HG03378 (cell line): ENCODE measurements at regions not wholly inside any gene's neighbourhood (a gene's known extent, or its start where the extent isn't known, plus 50 kb on each side); places are given as distances from the start of the nearest gene placed in this dataset.
"Not testable (repeated sequence)": the region's sequence is repeated elsewhere in the genome, so short reads cannot be mapped to it uniquely, and the experiment has no call there.

Experiments
- ATAC-seq: cut with Tn5 transposase; IDR thresholded peaks from one replicate; pipeline ENCODE4 v1.9.1; 2021; ENCODE audit warnings: mild to moderate bottlenecking, moderate library complexity; ENCODE audit not compliant: unreplicated experiment

DNA sequence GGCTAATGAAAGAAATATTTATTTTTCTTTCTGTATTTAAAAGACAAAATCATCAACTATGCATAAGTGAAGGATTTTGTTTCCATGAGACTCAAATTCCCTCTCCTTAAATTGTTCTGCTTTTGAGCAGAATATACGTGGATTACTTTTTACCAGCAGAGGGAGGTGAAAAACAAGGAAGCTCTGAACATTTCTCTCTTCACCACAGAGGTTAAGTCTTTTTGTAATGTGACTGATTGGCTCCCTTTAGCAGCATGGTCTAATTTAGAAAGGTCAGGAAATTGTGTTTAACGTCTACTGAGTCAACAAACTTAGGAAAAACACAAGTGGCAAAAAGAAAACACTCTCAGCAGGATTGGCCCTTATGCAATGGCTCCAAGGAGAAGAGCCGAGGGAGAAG lies 55.1 kb upstream of the F9 start:
- ATAC-seq = no peak

DNA sequence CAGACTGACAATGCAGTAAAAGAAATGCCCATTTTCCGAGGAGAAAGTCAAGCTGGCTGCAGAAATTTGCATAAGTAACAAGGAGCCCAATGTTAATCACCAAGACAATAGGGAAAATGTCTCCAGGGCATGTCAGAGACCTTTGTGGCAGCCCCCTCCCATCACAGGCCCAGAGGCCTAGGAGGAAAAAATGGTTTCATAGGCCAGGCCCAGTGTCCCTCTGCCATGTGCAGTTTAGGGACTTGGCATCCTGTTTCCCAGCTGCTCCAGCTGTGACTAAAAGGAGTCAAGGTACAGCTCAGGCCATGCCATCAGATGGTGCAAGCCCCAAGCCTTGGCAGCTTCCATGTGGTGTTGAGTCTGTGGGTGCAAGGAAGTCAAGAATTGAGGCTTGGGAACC lies 68.6 kb upstream of the F9 start:
- ATAC-seq = not testable (repeated sequence)

DNA sequence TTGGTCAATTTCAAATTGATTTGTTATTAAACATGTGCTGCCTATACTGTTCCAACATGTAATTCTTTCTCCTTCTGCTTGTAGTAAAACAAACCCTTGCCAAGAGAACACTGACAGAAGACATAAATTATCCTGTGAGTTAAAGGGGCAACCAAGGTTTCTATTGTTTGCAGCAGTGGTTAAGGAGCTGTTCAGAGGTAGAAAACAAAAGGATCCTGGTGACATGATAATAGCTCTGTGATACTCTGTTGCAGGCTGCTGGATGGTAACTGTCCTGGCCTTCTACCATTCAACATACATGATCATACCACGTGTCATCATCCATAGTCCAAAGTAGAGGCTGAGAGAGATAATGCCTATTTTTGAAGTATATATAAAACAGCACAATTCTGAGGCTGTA lies 75.8 kb upstream of the F9 start:
- ATAC-seq = no peak

DNA sequence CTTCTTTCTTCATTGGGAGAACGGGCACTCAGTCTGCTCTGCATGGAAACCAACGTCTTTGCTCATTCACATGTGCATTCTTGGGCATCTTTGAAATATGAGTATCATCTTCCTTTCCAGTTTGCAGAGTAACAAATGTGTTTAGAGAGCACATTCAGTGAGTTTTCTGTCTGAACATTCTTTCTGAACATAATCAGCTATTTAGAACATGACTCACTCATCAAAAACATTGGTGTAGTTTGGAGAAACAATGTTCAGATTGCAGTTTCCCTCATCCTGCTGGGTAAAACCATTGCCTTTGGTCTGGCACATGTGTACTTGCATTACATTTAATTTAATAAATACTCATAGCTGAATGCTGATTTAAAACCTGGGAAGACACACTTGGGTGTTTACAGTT lies 81.5 kb upstream of the F9 start:
- ATAC-seq = no peak

DNA sequence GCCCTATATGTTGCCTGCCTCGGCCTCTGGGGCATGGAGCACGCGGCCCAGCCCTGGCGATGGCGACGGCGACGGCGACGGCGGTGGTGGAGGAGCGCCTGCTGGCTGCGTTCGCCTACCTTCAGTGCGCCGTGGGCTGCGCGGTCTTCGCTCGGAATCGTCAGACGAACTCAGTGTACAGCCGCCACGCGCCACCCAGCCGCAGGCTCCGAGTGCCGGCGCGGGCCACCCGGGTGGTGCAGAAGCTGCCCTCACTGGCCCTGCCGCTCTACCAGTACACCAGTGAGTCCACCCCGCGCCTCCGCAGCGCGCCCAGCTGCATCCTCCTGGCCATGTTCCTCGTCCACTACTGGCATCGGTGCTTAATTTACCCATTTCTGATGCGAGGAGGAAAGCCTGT lies 83.7 kb upstream of the F9 start:
- ATAC-seq = no peak

DNA sequence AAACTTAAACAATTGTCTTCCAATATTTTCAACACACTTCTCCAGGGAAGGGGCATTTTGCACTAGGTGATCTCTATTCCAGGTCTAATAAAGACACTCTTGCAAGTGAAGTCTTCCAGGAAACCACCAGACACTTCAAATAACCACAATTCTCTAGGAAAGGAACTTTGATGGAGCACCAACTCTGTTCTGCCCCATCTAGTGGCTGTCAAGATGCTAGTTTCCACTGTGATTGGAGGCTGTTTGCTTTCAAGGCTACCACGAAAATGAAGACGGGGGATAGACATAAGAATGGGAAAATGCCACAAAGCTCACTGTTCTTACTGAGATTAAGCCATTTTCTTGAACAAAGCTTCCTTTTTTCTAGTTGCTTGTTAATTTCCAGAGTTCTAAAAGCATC lies 100.6 kb upstream of the F9 start:
- no peak for ATAC-seq

DNA sequence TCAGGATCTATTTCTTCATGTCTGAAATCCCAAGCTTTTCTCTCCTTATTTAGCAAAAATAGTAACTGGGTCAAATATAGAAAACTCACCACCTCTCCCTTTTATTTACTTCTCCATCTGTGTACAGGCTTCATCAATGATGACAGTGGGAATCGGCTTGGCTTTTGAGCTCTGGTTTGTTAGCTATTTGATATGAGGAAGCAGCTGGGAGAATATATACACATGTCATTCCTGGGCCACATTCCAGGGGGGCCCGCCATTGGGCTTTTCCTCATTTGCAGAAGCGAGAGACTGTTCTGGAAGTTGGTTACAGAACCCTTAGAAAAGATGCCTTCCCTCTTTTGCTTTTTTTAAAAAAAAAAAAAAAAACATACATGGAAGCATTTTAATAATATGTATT lies 107.4 kb upstream of the F9 start:
- no peak for ATAC-seq

DNA sequence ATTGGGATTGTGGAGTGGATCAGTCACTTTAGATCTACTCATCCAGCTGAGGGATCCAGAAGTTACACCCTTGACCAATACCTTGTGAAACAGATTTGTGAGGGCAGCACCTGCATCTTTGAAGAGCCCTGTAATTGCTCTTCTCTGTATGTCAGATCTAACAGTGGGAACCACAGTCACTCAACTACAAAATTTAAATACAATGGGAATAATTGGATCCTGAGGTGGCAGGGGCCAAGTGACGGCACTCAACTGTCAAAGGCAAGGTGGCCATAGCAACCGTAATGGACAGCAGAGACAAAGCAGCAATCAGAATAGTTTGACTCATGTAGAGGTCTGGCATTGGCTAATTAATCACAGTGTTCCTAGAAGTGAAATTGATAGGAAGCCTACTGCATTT lies 132.3 kb upstream of the F9 start:
- not testable (repeated sequence) for ATAC-seq

DNA sequence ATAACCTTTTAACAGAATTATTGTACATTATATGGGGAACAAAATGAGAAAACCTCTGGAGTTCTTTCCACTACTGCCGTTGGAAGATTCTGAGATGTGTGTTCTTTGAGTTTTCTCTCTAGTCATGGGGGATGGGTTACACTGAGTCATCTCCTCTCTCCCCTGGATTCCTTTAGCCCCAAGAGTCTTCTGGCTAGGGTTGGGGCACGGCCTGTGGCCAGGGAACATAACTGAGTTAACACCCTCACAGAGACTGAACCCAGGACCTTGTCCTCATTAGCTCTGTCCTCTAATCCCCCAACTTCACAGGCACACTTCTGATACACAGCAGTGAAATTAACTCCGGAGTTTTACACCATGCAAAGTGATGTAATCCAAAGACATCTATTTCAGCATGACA lies 142.3 kb upstream of the F9 start:
- no peak for ATAC-seq

DNA sequence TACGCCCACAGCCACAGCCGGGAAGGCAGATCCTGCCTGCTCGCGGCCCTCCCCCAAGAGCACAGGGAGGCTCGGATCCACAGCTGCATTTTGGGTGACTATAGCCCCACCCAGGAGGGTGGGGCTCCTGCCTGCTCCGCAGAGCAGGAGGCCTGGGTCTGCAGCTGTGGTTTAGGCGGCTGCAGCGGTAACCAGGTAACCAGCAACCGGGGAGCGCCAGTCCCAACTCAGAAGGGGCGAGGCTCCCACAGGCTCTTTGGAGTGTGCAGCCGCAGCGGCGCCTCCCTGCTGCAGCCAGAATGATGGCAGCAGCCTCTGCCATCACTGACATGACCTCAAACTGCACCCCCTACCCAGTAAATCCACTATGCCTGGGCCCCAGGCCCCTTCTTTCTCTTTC lies 148.0 kb upstream of the F9 start:
- ATAC-seq = no peak

DNA sequence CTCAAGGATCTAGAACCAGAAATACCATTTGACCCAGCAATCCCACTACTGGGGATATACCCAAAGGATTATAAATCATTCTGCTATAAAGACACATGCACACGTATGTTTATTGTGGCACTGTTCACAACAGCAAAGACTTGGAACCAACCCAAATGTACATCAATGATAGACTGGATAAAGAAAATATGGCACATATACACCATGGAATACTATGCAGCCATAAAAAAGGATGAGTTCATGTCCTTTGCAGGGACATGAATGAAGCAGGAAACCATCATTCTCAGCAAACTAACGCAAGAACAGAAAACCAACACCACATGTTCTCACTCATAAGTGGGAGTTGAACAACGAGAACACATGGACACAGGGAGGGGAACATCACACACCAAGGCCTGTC lies 154.0 kb upstream of the F9 start:
- ATAC-seq = not testable (repeated sequence)

DNA sequence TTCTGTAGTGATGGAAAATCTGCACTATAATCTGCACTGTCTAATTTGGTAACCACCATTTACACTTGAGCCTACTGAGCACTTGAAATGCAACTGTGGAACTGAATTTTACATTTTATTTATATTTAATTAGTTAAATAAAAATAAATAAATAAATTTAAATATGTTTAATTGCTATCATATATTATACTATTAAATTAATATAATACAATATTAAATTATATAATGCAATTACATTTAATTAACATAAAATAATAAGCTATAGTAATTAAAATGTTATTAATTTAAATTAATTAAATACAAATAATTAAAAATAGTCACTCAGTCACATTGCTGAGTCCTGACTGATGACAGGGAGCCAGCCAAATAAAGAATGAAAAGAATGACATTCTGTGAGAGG lies 170.2 kb upstream of the F9 start:
- ATAC-seq = no peak

DNA sequence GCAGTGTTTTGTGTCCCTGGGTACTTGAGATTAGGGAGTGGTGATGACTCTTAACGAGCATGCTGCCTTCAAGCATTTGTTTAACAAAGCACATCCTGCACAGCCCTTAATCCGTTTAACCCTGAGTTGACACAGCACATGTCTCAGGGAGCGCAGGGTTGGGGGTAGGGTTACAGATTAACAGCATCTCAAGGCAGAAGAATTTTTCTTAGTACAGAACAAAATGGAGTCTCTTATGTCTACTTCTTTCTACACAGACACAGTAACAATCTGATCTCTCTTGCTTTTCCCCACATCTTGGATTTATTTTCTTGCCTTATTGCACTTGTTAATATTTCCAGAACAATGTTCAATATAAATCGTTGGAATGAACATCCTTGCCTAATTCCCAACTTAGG lies 187.9 kb upstream of the F9 start:
- not testable (repeated sequence) for ATAC-seq

DNA sequence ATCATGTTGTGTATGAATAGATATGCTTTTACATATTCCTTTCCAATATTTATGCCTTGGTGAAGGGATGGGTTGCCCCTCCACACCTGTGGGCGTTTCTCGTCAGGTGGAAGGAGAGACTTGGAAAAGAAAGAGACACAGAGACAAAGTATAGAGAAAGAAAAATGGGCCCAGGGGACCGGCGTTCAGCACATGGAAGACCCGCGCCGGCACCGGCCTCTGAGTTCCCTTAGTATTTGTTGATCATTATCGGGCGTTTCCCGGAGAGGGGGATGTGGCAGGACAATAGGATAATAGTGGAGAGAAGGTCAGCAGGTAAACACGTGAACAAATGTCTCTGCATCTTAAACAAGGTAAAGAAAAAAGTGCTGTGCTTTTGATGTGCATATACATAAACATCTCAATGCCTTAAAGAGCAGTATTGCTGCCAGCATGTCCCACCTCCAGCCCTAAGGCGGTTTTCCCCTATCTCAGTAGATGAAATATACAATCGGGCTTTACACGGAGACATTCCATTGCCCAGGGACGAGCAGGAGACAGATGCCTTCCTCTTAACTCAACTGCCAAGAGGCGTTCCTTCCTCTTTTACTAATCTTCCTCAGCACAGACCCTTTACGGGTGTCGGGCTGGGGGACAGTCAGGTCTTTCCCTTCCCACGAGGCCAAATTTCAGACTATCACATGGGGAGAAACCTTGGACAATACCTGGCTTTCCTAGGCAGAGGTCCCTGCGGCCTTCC lies 188.5 kb upstream of the F9 start:
- ATAC-seq = not testable (repeated sequence)

DNA sequence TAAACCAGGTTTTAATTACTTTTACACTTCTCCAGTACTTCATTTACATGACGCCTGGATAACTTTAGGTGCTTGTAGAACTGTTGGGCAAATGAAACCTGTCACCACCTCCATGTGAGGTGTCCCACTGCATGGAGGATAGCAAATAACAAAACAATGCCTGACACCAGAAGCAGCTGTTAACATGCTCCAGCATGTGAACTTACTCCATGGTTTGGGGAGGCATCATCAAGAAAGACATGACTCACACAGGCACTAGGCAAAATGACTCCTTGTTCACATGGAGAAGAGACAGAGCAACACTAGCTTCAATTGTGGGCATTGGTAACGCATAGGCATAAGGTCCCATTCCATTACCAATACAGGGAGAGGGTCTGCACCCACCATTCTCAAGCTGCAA lies 198.1 kb upstream of the F9 start:
- ATAC-seq = no peak

DNA sequence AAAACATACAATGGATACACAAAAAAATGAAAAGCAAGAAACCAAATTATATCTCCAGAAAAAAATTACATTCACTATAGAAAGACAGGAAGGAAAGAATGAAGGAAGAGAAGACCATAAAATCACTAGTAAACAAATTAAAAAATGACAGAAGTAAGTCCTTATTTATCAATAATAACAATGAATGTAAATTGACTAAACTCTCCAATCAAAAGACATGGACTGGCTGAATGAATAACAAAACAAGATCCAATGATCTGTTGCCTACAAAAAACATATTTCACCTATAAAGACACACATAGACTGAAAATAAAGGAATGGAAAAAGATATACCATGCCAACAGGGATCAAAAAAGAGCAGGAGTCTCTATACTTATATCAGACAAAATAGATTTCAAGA lies 203.2 kb upstream of the F9 start:
- no peak for ATAC-seq

DNA sequence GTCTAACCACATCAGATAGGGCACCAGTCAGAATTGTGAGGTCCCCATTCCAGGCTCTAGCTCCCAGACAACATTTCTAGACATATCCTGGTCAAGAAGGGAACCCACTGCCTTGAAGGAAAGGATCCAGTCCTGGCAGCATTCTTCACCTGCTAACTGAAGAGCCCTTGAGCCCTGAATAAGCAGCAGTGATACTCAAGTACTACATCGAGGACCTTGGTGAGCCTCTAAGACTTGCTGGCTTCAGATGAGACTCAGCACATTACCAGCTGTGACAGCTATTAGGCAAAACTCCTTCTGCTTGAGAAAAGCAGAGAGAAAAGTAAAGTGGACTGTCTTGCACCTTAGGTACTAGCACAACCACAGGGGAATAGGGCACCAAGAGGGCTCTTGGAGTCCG lies 205.8 kb upstream of the F9 start:
- no peak for ATAC-seq

DNA sequence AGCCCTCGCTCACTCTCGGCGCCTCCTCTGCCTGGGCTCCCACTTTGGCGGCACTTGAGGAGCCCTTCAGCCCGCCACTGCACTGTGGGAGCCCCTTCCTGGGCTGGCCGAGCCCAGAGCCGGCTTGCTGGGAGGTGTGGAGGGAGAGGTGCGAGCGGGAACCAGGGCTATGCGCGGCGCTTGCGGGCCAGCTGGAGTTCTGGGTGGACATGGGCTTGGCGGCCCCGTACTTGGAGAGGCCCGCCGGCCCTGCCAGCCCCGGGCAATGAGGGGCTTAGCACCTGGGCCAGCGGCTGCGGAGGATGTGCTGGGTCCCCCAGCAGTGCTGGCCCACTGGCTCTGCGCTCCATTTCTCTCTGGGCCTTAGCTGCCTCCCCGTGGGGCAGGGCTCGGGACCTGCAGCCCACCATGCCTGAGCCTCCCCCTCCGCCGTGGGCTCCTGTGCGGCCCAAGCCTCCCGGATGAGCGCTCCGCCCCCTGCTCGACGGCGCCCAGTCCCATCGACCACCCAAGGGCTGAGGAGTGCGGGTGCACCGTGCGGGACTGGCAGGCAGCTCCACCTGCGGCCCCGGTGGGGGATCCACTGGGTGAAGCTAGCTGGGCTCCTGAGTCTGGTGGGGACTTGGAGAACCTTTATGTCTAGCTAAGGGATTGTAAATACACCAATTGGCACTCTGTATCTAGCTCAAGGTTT lies 209.7 kb upstream of the F9 start:
- ATAC-seq = not testable (repeated sequence)

DNA sequence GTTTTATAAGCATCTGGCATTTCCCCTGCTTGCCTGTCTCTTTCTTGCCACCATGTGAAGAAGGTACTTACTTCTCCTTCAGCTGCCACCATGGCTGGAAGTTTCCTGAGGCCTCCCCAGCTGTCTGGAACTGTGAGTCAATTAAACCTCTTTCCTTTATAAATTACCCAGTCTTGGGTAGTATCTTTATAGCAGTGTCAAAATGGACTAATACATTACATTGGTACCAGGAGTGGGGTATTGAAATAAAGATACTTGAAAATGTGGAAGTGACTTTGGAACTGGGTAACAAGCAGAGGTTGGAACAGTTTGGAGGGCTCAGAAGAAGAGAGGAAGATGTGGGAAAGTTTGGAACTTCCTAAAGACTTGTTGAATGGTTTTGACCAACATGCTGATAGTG lies 223.9 kb upstream of the F9 start:
- ATAC-seq = not testable (repeated sequence)

DNA sequence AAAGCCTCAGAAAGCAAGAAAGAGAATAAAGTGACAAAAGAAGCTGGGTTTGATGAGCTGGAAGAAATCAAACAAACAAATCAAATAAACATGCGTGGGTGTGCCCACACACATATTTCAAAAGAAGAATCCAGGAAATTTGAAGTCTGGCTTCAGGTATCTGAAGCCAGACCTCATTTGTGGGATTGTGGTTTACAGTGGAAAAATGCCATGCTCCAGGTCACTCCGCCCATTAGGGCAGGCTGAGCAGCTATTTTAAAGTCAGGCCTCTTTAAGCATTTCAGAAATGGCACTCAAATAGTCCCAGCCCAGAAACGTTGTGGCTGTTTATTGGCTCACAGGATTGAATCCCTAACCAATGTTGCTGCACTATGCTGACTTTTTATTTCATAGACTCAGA lies 226.1 kb upstream of the F9 start:
- ATAC-seq = no peak

DNA sequence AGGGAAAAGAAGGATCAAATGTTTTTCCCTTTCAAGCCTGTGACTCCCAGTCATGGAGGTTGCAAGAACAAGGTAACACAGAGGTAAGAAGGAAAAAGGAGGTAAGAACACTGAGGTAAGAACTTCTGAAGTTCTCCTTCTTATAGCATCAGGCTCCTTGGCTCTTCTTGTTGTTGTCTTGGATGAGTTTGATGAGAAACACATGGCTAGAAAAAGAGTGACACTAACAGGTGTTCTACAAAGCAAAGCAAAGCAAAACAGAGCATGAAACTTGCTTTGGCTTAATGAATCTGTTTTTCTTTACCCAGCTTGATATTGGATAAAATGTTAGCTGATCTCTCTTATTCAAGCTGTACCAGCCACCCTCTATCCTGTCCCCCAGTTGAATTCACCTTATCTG lies 231.2 kb upstream of the F9 start:
- no peak for ATAC-seq

DNA sequence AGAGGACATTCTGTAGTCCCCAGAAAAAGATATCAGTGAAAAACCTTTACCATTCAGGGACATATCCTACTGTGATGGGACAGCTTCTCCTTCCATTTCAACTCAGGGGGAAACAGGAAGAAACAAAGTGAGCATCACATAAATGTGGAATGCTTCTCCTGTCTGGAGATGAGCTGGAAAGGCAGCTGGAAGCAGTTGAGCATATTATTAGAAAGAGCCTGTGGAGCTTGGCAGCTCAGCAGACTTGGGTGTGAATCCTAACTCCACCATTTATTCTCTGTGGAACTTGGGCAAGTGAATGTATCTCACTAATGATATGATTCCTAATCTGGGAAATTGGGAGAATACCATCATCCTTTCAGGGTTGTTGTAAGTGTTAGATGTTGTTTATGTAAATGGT lies 232.1 kb upstream of the F9 start:
- ATAC-seq = no peak

DNA sequence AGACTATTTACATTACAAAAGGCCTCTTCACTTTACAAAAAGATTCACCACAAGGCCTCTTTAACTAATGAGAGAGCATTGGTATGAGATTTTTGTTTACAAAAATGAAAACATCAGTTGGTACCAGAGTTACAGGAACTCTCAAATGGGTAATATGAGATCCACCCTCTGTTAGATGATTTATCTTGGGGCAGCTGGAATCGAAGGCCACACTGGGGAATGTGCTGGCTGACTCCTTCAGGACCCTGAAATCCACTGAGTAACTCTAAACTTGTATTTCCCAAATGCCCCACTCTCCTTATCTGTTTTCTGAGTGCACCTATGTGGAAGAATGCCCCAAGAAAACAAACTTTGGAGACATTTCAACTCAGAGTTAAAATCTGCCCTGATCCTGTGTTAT lies 232.9 kb upstream of the F9 start:
- ATAC-seq = no peak
